Body of pancreas (tissue), 4 donors: ENCODE measurements at regions not wholly inside any gene's neighbourhood (a gene's known extent, or its start where the extent isn't known, plus 50 kb on each side); places are given as distances from the start of the nearest gene placed in this dataset.

Source experiments
- ATAC-seq: fragments of 150-250 bp; one replicate; pipeline ENCODE4 v1.9.1; 2016
- DNase-seq, 4 donors: peaks; one replicate each; pipeline ENCODE4 v3.0.0-alpha.2; 2019
- H3K27ac ChIP-seq, 4 donors: fragments of 200-600 bp; sonication (generic); 1 replicate in 3 of 4; 2 replicates in 1 of 4; pipeline versions ENCODE4 v1.5.1 to v1.6.1; 2016 to 2019; ENCODE audit warnings: mild to moderate bottlenecking in 1 of 4, mixed read lengths in 1 of 4, moderate library complexity in 1 of 4
- H3K27me3 ChIP-seq, 2 donors: fragments of 200-600 bp; sonication (generic); one replicate each; pipeline ENCODE4 v1.6.0; 2016; ENCODE audit warnings: mild to moderate bottlenecking in 1 of 2
- H3K36me3 ChIP-seq, 2 donors: fragments of 200-600 bp; sonication (generic); replicated peaks in 1 of 2; 2 replicates each; pipeline ENCODE4 v1.5.1; 2016; ENCODE audit warnings: low read depth in 2 of 2; ENCODE audit not compliant: insufficient read depth in 1 of 2
- H3K4me1 ChIP-seq: fragments of 200-600 bp; sonication (generic); one replicate; pipeline ENCODE4 v1.6.0; 2016
- H3K4me3 ChIP-seq, 2 donors: fragments of 200-600 bp; sonication (generic); 1 replicate in 1 of 2; 2 replicates in 1 of 2; pipeline ENCODE4 v1.5.1; 2016 to 2019
- H3K9me3 ChIP-seq, 3 donors: fragments of 200-600 bp; sonication (generic); 1 replicate in 2 of 3; 2 replicates in 1 of 3; pipeline ENCODE4 v1.5.1; 2016
- CTCF ChIP-seq, 7 experiments: fragments of 450-650 bp in 4 of 7; fragments of 200-600 bp in 3 of 7; sonication (generic) in 3 of 7; IDR thresholded peaks; one replicate each; pipeline ENCODE4 v1.5.1; 2016 to 2019; ENCODE audit warnings: antibody characterized with exemption in 7 of 7
- POLR2A ChIP-seq, 3 donors: fragments of 450-650 bp; IDR thresholded peaks; one replicate each; pipeline ENCODE4 v1.6.1; 2016; ENCODE audit warnings: antibody characterized with exemption in 3 of 3, mild to moderate bottlenecking in 2 of 3
- WGBS, 2 donors: methylation state at CpG; one replicate each; pipeline ENCODE4 v1.1.5; 2017; 5-methylcytosine and 5-hydroxymethylcytosine counted together
- intact Hi-C: fragments of 100-400 bp; cut with DNase I; formaldehyde crosslinking; loops from one replicate; pipeline ENCODE4 v1.15.1; 2023

- 80 to 92% methylated on average over 2 of the region's 2 CpGs for WGBS, 2 donors
Measured at GRCh38 chr20:11101243-11101642, 427.4 kb upstream of the JAG1 start.

GRCh38 chr20:11101696-11102095 lies 427.9 kb upstream of the JAG1 start:
- intact Hi-C loops: no loop called here
- no peaks in the 10 kb centered on the region for H3K36me3 ChIP-seq
- WGBS, 2 donors: 85 to 90% methylated on average over 7 of the region's 7 CpGs
- no peaks in the 10 kb centered on the region for H3K4me1 ChIP-seq
- TF ChIP-seq CTCF (IDR thresholded peaks at IDR 0.05) (no peak), POLR2A (IDR thresholded peaks at IDR 0.05) (no peak)
- no peak overlapping the region for H3K4me3 ChIP-seq
- DNase-seq (no peak), ATAC-seq (no peak)
- H3K27ac ChIP-seq: no peak overlapping the region
- H3K9me3 ChIP-seq: no peaks in the 10 kb centered on the region
- no peaks in the 10 kb centered on the region for H3K27me3 ChIP-seq

More at GRCh38 chr20:11101243-11101642, 427.4 kb upstream of the JAG1 start:
- Histone ChIP-seq H3K9me3 (no peaks in the 10 kb centered on the region), H3K36me3 (no peaks in the 10 kb centered on the region), H3K4me3 (no peak overlapping the region), H3K27me3 (no peaks in the 10 kb centered on the region), H3K4me1 (no peaks in the 10 kb centered on the region), H3K27ac (no peak overlapping the region)
- TF ChIP-seq POLR2A (IDR thresholded peaks at IDR 0.05): no peak
- TF ChIP-seq CTCF (IDR thresholded peaks at IDR 0.05): no peak
- no peak for DNase-seq
- no peak for ATAC-seq
- intact Hi-C loops: no loop called here

GRCh38 chr20:11103866-11104265 lies 430.1 kb upstream of the JAG1 start:
- Histone ChIP-seq H3K4me1 (no peaks in the 10 kb centered on the region), H3K4me3 (no peak overlapping the region), H3K27me3 (no peaks in the 10 kb centered on the region), H3K27ac (no peak overlapping the region), H3K9me3 (no peaks in the 10 kb centered on the region), H3K36me3 (no peaks in the 10 kb centered on the region)
- DNase-seq: no peak
- WGBS, 2 donors: 89 to 100% methylated on average over 1 of the region's 1 CpG
- no peak for ATAC-seq
- TF ChIP-seq POLR2A (IDR thresholded peaks at IDR 0.05) (no peak), CTCF (IDR thresholded peaks at IDR 0.05) (no peak)
- intact Hi-C loops: no loop called here

GRCh38 chr20:11108102-11108810 lies 434.5 kb upstream of the JAG1 start:
- intact Hi-C loops: no loop called here
- Histone ChIP-seq H3K9me3 (no peaks in the 10 kb centered on the region), H3K4me1 (no peaks in the 10 kb centered on the region), H3K4me3 (no peak overlapping the region), H3K36me3 (no peaks in the 10 kb centered on the region), H3K27me3 (no peaks in the 10 kb centered on the region), H3K27ac (no peak overlapping the region)
- no peak for ATAC-seq
- 56 to 71% methylated on average over 4 of the region's 4 CpGs for WGBS, 2 donors
- TF ChIP-seq CTCF (IDR thresholded peaks at IDR 0.05): no peak
- no peak for TF ChIP-seq POLR2A (IDR thresholded peaks at IDR 0.05)
- DNase-seq: no peak

GRCh38 chr20:11110535-11110934 lies 436.7 kb upstream of the JAG1 start:
- H3K4me3 ChIP-seq: no peak overlapping the region
- DNase-seq (no peak), ATAC-seq (no peak)
- no peak overlapping the region for H3K27ac ChIP-seq
- H3K9me3 ChIP-seq: no peaks in the 10 kb centered on the region
- H3K27me3 ChIP-seq: no peaks in the 10 kb centered on the region
- TF ChIP-seq CTCF (IDR thresholded peaks at IDR 0.05): no peak
- no peak for TF ChIP-seq POLR2A (IDR thresholded peaks at IDR 0.05)
- H3K36me3 ChIP-seq: no peaks in the 10 kb centered on the region
- H3K4me1 ChIP-seq: peaks cover 6% of the 10 kb centered on the region
- intact Hi-C loops: no loop called here
- WGBS, 2 donors: 86 to 90% methylated on average over 4 of the region's 4 CpGs
